Ammon's horn (tissue), 1 donor: ENCODE measurements at regions not wholly inside any gene's neighbourhood (a gene's known extent, or its start where the extent isn't known, plus 50 kb on each side); places are given as distances from the start of the nearest gene placed in this dataset.
A peak's percentile ranks its signal among the peaks of the same experiment; 100 is the strongest.
"Not testable (repeated sequence)": the region's sequence is repeated elsewhere in the genome, so short reads cannot be mapped to it uniquely, and the experiment has no call there.

Source experiments
- DNase-seq: peaks from one replicate; pipeline ENCODE4 v3.0.0-alpha.2; 2016; ENCODE audit warnings: low spot score

- DNase-seq = no peak
Measured at GRCh38 chr7:92973293-92973731, 136.9 kb upstream of the CDK6 start.

- DNase-seq = no peak
Measured at GRCh38 chr7:92972441-92972840, 136.1 kb upstream of the CDK6 start.

GRCh38 chr7:92969061-92969460, 132.7 kb upstream of the CDK6 start:
- no peak for DNase-seq

GRCh38 chr7:92968502-92968901, 132.1 kb upstream of the CDK6 start:
- no peak for DNase-seq

GRCh38 chr7:92967238-92967637, 130.9 kb upstream of the CDK6 start:
- DNase-seq = no peak

- DNase-seq = peak; percentile 15
Measured at GRCh38 chr7:92964141-92964540, 127.8 kb upstream of the CDK6 start.

- no peak for DNase-seq
Measured at GRCh38 chr7:92963566-92963965, 127.2 kb upstream of the CDK6 start.

- DNase-seq = no peak
Measured at GRCh38 chr7:92961961-92962360, 125.6 kb upstream of the CDK6 start.

GRCh38 chr7:92956575-92956974, 120.2 kb upstream of the CDK6 start:
- no peak for DNase-seq

- no peak for DNase-seq
Measured at GRCh38 chr7:92955081-92955480, 118.7 kb upstream of the CDK6 start.

- no peak for DNase-seq
Measured at GRCh38 chr7:92953657-92954056, 117.3 kb upstream of the CDK6 start.

- no peak for DNase-seq
Measured at GRCh38 chr7:92949748-92950147, 113.4 kb upstream of the CDK6 start.

GRCh38 chr7:92945840-92946239, 109.5 kb upstream of the CDK6 start:
- DNase-seq = no peak

- peak; percentile 29 for DNase-seq
Measured at GRCh38 chr7:92944633-92945032, 108.3 kb upstream of the CDK6 start.

- not testable (repeated sequence) for DNase-seq
Measured at GRCh38 chr7:92942706-92943105, 106.3 kb upstream of the CDK6 start.

GRCh38 chr7:92939666-92940360, 103.4 kb upstream of the CDK6 start:
- DNase-seq = no peak

- DNase-seq = no peak
Measured at GRCh38 chr7:92934096-92934495, 97.7 kb upstream of the CDK6 start.

- no peak for DNase-seq
Measured at GRCh38 chr7:92932450-92932849, 96.1 kb upstream of the CDK6 start.

GRCh38 chr7:92930404-92930803, 94.0 kb upstream of the CDK6 start:
- DNase-seq = no peak

GRCh38 chr7:92926697-92927044, 90.3 kb upstream of the CDK6 start:
- DNase-seq = no peak

GRCh38 chr7:92925876-92926696, 89.7 kb upstream of the CDK6 start:
- DNase-seq = no peak

- no peak for DNase-seq
Measured at GRCh38 chr7:92924800-92925199, 88.4 kb upstream of the CDK6 start.

- no peak for DNase-seq
Measured at GRCh38 chr7:92917230-92917629, 80.9 kb upstream of the CDK6 start.

GRCh38 chr7:92916770-92917224, 80.4 kb upstream of the CDK6 start:
- no peak for DNase-seq
